HG02759 (cell line): ENCODE measurements at regions not wholly inside any gene's neighbourhood (a gene's known extent, or its start where the extent isn't known, plus 50 kb on each side); places are given as distances from the start of the nearest gene placed in this dataset.

Source experiments
- ATAC-seq: cut with Tn5 transposase; IDR thresholded peaks from one replicate; pipeline ENCODE4 v1.9.1; 2021; ENCODE audit warnings: mild to moderate bottlenecking, moderate library complexity; ENCODE audit not compliant: unreplicated experiment

- ATAC-seq = peak; percentile 77
These were observed 138.0 kb upstream of the KCNN2 start for GRCh38 chr5:114223866-114224265.

DNA sequence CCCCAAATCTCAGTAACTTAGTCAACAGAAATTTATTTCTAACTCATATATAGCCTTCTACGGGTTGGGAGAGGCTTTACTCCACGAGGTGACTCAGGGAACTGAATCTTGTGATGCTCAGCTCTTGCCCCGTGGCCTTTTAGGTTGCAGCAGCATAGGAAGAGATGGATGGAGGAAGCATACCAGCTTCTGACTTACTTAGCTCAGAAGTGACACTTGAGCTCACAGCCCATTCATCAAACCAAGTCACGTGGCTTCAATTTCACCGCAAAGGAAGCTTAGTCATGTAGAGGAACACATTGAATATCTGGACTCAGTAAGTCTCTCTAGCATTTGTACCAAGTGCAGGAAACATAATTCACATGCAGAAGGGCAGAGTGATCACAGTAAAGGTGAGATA, 124.1 kb upstream of the KCNN2 start:
- no peak for ATAC-seq

DNA sequence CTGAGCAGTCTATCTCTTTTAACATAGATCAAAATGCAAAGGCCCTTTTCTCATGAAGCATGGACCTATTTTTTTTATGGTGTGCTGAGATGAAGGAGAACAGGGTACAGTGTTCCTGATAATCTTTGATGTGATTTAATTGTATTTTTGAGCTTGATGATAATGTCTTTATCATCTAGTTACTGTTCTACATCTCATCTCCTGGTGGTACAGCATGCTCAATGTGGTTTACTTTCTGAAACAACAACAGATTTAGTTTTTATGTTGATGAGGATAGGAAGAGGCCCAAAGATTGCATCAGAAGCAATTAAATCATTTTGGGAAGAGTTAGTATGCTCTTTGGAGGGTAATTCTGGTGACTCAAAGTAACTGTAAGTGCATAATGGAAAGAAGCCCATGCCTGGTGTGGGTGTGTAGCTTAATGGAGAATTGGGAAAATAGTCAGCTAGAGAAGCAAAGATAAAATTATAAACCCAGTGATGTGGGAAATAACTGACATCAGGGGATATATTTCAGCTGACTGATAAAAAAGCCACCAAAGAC, 123.0 kb upstream of the KCNN2 start:
- ATAC-seq = no peak

- peak; percentile 17 for ATAC-seq
These were observed 118.4 kb upstream of the KCNN2 start for GRCh38 chr5:114243281-114243971.

GRCh38 chr5:114243972-114244317, 117.9 kb upstream of the KCNN2 start:
- ATAC-seq = peak; percentile 47

DNA sequence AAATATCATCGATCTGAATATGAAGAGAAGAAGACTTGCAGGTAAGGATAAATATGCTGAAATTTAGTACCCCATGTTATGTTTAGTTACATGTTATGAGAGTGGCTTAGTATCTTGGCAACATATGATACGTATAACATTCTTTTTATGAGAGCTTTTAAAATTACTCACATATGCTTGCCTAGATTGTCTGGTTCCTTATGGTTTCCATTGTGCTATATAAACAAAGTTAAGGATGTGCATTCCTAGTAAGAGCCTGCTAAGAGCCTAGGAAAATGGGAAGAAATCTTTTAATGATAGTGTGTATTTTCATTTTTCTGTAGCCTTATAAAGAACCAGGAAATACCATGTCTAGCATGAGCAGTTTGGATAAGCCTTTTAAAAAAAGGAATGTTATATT, 112.0 kb upstream of the KCNN2 start:
- ATAC-seq = no peak

DNA sequence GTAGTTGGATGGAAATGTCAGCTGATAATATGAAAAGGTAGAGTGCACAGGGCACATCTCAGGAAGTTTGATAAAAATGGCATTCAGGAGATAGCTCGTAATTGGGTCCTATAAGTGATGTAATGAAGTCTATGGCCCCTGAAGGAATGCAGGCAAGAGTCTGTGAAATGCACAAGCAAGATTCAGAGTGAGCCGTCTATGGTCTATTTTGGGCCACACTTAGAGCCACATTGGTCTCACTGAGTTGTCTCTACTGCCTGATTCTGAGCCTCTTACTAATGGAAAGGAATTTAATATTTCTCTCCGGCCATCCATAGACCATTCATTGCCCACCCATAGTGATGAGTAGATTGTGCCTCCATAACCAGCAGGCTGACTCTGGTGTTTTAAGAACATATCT, 111.3 kb upstream of the KCNN2 start:
- ATAC-seq = no peak

- ATAC-seq = no peak
These were observed 109.6 kb upstream of the KCNN2 start for GRCh38 chr5:114252226-114252625.

GRCh38 chr5:114255260-114255659, 106.6 kb upstream of the KCNN2 start:
- no peak for ATAC-seq

DNA sequence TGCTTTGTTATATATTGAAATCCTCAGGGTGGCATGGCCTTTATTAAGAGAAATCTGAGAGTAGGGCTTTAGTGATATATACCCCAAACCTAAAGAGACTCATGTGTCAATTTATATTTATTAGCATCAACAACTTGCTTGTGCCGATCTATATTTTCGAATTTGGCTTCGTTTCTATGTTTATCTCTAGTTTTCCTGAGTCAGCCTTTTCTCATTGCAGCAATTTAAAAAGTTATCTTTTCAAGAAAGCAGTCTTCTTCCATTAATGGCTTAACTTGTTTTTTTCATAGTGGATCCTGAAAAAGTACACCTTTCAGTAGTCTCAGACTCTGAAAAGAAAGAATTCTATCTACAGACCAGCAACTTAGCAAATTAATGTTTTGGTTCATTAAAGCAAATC, 99.9 kb upstream of the KCNN2 start:
- ATAC-seq = no peak

DNA sequence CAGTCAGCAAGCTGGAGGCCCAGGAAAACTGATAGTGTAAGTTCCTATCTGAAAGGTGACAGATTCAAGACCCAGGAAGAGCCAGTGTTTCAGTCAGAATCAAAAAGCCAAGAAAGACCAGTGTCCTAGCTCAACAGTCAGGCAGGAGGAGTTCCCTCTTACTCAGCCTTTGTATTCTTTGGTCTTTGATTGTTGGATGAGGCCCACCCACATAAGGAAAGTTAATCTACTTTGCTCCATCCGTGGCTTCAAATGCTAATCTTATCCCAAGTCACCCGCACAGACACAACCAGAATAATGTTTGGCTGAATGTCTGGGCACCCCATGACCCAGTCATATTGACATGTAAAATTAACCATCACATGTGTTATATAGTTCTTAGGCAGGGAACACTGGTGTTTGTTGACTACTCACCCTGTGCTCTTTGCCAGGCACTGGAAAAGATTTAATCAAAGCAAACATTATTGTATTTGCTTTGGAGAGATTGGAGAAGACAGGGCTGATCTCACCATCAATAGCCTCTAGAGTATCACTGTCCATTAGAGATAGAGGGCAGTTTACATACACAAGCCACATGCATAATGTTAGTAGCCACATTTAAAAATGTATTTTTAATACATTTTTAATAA, 96.3 kb upstream of the KCNN2 start:
- no peak for ATAC-seq

DNA sequence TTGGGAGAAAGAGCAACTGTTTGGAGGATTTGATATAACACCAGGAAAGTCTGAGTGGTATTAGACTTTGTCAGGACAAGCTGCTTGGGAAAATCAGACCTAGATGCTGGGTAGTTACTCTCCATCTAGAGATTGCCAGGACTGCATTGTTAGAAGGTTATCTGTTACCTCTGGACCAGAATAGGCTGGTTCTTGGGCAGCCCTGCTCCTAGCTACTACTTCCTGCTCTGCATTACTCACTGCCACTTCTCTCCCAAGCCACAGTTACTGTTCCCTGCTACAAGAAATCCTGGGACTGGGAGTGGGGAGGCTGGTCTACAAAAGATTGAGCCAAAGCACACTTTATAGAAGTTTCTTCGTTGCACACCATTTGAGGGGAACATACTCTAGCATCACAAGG, 95.5 kb upstream of the KCNN2 start:
- ATAC-seq = no peak

DNA sequence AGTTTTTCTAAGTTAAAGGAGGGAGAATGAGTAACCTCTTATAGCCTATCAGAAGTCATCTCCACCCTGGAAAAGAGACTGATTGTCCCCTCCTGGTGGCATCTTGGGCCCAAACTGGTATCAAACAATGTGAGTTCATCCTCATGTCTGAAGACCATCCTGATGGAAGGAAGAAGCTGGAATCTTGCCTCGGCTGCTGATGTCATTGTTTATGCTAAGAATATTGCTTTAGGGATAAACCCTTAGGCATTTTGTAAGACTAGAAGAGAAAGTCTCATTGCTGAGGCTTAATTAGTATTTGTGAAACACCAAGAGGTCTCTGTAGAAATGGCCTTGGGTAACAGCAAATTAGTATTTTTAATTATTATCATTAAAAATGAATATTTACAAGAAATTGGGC, 65.7 kb upstream of the KCNN2 start:
- ATAC-seq = no peak

DNA sequence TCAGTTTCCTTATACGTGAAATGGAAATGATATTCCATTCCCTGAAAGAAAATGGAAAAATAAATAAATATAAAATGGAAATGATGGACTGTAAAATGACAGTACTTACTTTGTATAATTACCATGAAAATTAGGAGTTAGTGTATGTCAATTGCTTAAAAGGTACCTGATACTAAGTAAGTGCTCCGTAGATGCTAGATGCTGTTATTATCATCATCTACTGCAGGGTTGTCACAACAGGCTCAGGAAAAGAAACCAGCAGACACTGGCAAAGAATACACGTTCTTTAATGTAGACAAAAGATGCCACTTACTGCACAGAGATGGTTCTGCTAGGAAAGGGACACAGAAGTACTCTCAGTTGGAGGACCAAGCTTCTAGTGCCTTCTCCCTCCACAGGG, 64.0 kb upstream of the KCNN2 start:
- ATAC-seq = no peak

DNA sequence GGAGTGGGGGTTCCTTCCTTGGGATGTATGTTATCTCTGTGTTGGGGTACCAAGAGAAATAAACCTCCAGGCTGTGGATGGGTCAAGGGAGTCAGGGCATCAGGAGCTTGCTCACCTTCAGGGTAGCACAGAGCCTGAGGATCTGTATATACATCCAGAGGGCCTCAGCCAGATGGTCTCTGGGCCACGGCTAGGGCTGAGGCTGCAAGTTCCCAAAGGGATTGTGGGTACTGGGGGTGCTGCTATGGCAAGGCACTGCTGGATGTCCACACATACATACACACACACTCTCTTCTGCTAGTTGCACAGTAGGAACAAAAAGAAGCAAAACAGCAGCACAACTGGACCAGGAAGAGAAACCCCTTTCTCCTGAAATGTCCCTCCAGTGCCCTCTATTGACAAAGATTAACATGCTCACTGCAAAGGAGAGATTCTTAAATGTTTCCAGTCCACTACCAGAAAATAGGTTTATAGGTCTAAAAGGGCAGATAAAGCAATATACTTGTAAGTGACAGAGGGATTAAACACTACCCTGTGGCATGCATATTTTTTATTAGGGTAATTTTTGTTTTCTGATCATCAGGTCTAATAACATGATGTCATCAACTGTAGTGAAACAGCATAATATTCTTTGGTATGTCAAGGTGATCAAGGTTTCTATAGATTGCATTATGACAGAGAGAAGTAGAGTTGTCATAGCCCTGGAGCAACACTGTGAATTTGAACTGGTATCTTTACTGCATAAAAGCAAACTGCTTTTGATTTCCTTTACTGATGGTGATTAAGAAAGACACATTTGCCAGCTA, 56.3 kb upstream of the KCNN2 start:
- peak; percentile 73 for ATAC-seq

DNA sequence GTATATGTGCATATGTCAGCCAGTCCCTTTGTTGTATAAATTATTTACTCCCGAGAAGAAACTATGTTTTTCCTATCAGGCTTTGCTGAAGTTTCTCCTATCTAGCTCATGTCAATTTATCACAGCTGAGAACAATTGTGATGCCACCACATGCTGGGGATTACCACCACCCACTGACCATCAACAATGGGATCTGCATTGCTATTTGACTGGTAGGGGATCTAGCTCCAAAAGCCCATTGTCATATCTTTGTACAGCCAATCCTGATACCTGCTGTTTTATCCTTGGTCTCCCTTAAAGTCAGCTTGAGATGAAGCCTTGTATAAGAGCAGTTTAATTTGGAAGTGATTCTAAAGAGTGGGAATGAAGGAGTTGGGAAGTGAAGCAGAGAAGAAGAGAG, 53.9 kb upstream of the KCNN2 start:
- ATAC-seq = no peak

- no peak for ATAC-seq
These were observed 53.4 kb upstream of the KCNN2 start for GRCh38 chr5:114308508-114308907.

DNA sequence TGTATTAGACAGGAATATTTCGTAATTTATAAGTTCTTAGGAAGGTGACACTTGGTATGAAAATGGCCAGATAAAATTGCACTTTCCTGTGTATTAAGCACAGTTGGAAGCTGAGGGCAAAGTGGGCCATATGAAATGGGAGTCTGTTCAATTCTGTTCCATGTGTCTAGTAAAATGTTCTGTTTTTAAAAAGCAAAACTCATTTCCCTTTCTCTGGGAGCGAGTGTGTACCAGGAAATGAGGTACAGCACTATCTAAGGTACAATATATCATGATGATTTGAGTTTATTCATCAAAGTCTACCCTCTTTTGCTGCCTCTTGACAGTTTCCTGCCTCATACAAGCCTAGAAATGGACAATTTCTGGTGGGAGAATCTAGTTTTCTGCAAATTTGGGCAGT, 51.2 kb upstream of the KCNN2 start:
- ATAC-seq = no peak

DNA sequence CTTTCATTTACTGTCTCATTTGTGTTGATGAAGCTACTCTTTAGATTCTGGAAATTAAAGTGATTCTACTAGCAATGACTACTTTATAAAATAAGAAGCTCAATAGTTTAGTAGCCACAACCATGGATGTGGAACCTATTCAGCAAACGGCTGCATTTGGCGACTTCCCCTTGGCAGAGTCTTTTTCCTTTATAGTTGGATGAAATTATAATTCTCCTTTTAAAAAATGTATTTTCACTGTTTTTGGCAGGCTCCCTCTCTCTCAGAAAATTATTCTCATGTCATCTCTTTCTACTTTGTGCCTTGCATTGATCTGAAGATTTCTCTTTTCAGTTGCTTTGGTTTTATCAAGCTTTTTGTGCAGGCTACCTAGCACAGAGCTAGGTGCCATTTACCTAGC, 50.6 kb upstream of the KCNN2 start:
- no peak for ATAC-seq

GRCh38 chr5:114311968-114312367, 49.9 kb upstream of the KCNN2 start:
- no peak for ATAC-seq
